GM11168 (cell line): ENCODE measurements at regions not wholly inside any gene's neighbourhood (a gene's known extent, or its start where the extent isn't known, plus 50 kb on each side); places are given as distances from the start of the nearest gene placed in this dataset.

ENCODE experiments used
- in situ Hi-C: fragments of 300-500 bp; cut with MboI; formaldehyde crosslinking; loops from one replicate; pipeline ENCODE4 v1.12.0; 2022; ENCODE audit warnings: low sequenced_read_pairs; ENCODE audit not compliant: unreplicated experiment

GRCh38 chr12:93146263-93146939, 217.3 kb upstream of the EEA1 start:
- in situ Hi-C loops = no loop called here

- in situ Hi-C loops = no loop called here
Observed at GRCh38 chr12:93146970-93147369, 217.9 kb upstream of the EEA1 start.

- in situ Hi-C loops = no loop called here
Observed at GRCh38 chr12:93148412-93148811, 219.3 kb upstream of the EEA1 start.

GRCh38 chr12:93149229-93149628, 220.1 kb upstream of the EEA1 start:
- in situ Hi-C loops = no loop called here

- in situ Hi-C loops = no loop called here
Observed at GRCh38 chr12:93151079-93151762, 222.1 kb upstream of the EEA1 start.

GRCh38 chr12:93152617-93153016, 223.5 kb upstream of the EEA1 start:
- in situ Hi-C loops = no loop called here

GRCh38 chr12:93153321-93153720, 224.2 kb upstream of the EEA1 start:
- in situ Hi-C loops = no loop called here

GRCh38 chr12:93154096-93154728, 223.5 kb upstream of the NUDT4 start:
- in situ Hi-C loops = no loop called here

GRCh38 chr12:93154753-93155480, 222.8 kb upstream of the NUDT4 start:
- in situ Hi-C loops = no loop called here

- in situ Hi-C loops = no loop called here
Observed at GRCh38 chr12:93156086-93156716, 221.5 kb upstream of the NUDT4 start.

- in situ Hi-C loops = no loop called here
Observed at GRCh38 chr12:93157279-93157678, 220.4 kb upstream of the NUDT4 start.

- in situ Hi-C loops = no loop called here
Observed at GRCh38 chr12:93158065-93158843, 219.5 kb upstream of the NUDT4 start.

- in situ Hi-C loops = no loop called here
Observed at GRCh38 chr12:93163260-93164036, 214.3 kb upstream of the NUDT4 start.

GRCh38 chr12:93164103-93164880, 213.4 kb upstream of the NUDT4 start:
- in situ Hi-C loops = no loop called here

- in situ Hi-C loops = no loop called here
Observed at GRCh38 chr12:93165384-93165932, 212.3 kb upstream of the NUDT4 start.

- in situ Hi-C loops = no loop called here
Observed at GRCh38 chr12:93166541-93167307, 211.0 kb upstream of the NUDT4 start.

- in situ Hi-C loops = no loop called here
Observed at GRCh38 chr12:93167331-93167730, 210.4 kb upstream of the NUDT4 start.
